ENCODE measurements at regions not wholly inside any gene's neighbourhood (a gene's known extent, or its start where the extent isn't known, plus 50 kb on each side); places are given as distances from the start of the nearest gene placed in this dataset.

- TF ChIP-seq CTCF (IDR thresholded peaks at IDR 0.05; ENCODE audit: poor library complexity, severe bottlenecking) (peak; percentile 70), TAF1 (IDR thresholded peaks at IDR 0.05; ENCODE audit: low read depth) (no peak), EZH2 (IDR thresholded peaks at IDR 0.05; ENCODE audit: borderline replicate concordance, insufficient read depth, low read length, poor library complexity, severe bottlenecking) (no peak), REST (IDR thresholded peaks at IDR 0.05; ENCODE audit: borderline replicate concordance) (no peak), RAD21 (conservative IDR thresholded peaks at IDR 0.05) (peak; percentile 77), SMC3 (conservative IDR thresholded peaks at IDR 0.05; ENCODE audit: poor library complexity) (peak; percentile 85)
Measured at GRCh38 chr15:23866832-23867231, 179.7 kb upstream of the NDN start.

All from neural cell (in vitro differentiated cells).